ENCODE measurements at regions not wholly inside any gene's neighbourhood (a gene's known extent, or its start where the extent isn't known, plus 50 kb on each side); places are given as distances from the start of the nearest gene placed in this dataset.
"Not testable (repeated sequence)": the region's sequence is repeated elsewhere in the genome, so short reads cannot be mapped to it uniquely, and the experiment has no call there.

DNA sequence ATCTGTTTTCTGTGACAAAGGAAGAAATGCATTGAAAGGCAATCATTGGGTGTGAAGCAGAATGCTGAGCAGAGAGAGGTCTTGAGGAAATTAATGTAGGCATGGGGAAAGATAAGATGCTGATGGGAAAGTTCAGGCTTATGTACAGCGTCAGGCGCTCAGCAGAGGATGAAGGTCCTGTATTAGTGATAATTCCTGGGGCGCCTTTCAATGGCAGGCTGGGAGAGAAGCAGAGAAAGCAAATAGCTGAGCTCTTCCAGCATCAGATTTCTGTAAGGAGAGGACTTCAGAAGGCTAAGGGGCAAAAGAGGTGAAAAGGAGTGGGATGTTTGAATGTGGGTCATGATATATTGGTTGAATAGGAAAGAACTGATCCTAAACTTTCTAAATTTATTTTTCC is 129.8 kb downstream of the HNMT start:
- in situ Hi-C loops (cut with MboI; ENCODE audit: low pct_unique_long_range_greater_than_20kb, low sequenced_read_pairs, unreplicated experiment) = loop anchor here (10.0 kb wide), 1 partner anchor 149 kb away; no protein-coding TSS in a partner anchor
- DNase-seq (ENCODE audit: low spot score) = no peak
- TF ChIP-seq, protein P1, sequence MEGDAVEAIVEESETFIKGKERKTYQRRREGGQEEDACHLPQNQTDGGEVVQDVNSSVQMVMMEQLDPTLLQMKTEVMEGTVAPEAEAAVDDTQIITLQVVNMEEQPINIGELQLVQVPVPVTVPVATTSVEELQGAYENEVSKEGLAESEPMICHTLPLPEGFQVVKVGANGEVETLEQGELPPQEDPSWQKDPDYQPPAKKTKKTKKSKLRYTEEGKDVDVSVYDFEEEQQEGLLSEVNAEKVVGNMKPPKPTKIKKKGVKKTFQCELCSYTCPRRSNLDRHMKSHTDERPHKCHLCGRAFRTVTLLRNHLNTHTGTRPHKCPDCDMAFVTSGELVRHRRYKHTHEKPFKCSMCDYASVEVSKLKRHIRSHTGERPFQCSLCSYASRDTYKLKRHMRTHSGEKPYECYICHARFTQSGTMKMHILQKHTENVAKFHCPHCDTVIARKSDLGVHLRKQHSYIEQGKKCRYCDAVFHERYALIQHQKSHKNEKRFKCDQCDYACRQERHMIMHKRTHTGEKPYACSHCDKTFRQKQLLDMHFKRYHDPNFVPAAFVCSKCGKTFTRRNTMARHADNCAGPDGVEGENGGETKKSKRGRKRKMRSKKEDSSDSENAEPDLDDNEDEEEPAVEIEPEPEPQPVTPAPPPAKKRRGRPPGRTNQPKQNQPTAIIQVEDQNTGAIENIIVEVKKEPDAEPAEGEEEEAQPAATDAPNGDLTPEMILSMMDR (IDR thresholded peaks at IDR 0.05; ENCODE audit: extremely low read depth, insufficient read depth, missing control alignments) = no peak

DNA sequence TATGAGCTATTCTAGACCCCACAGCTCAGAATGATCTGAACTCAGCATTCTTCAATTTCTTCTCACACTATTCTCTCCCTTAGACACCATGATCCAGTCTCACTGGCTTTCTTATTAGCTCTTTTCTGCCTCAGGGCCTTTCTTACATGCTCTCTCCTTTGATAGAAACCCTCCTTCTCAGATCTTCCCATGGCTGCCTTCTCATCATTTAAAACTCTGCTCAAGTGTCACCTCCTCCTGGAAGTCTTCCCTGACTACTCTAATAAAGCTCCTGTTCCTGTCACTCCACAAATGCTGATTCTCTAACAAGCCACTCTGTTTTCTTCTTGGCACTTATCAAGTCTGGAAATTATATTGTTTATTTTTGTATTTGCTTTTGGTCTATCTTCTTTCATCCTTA is 131.1 kb downstream of the HNMT start:
- no peak for DNase-seq (ENCODE audit: low spot score)
- in situ Hi-C loops (cut with MboI; ENCODE audit: low pct_unique_long_range_greater_than_20kb, low sequenced_read_pairs, unreplicated experiment) = loop anchor here (10.0 kb wide), 1 partner anchor 151 kb away; no protein-coding TSS in a partner anchor

DNA sequence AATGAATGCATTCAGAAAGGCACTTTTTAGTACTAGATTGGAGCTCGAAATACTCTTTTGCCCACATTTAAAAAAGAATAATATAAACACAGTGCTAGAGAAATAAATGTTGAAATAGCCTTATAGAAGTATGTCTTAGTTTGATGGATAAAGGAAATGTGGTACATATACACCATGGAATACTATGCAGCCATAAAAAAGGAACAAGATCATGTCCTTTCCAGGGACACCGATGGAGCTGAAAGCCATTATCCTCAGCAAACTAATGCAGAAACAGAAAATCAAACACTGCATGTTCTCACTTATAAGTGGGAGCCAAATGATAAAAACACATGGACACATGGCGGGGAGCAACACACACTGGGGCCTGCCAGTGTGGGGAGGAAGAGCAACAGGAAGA is 135.0 kb downstream of the HNMT start:
- in situ Hi-C loops (cut with MboI; ENCODE audit: low pct_unique_long_range_greater_than_20kb, low sequenced_read_pairs, unreplicated experiment) = loop anchor here (10.0 kb wide), 1 partner anchor 154 kb away; no protein-coding TSS in a partner anchor
- not testable (repeated sequence) for DNase-seq (ENCODE audit: low spot score)

More for the DNA sequence above, 131.1 kb downstream of the HNMT start:
- TF ChIP-seq, protein P1 (IDR thresholded peaks at IDR 0.05; ENCODE audit: extremely low read depth, insufficient read depth, missing control alignments) = no peak

- in situ Hi-C loops (cut with MboI; ENCODE audit: low pct_unique_long_range_greater_than_20kb, low sequenced_read_pairs, unreplicated experiment) = no loop called here
- no peak for DNase-seq (ENCODE audit: low spot score)
- TF ChIP-seq, protein P1 (IDR thresholded peaks at IDR 0.05; ENCODE audit: extremely low read depth, insufficient read depth, missing control alignments) = no peak
Observed at GRCh38 chr2:138101718-138102117, 137.4 kb downstream of the HNMT start.

DNA sequence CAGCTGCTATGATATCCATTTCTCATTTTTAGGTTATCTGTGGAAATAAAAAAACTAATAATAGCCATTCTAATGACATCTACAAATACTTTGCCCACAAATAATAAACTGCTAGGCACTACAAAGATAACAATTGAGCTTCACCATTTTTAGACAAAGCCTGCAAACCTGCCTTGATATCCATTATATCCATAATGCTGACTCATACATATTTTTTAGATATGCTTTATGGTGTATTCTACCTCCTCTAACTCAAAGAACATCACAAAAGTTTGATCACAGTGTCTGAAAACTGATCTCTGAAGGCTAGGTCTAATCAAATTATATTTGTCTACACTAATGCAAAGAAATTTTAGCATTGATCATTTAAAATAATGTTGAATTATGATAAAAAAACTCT is 138.4 kb downstream of the HNMT start:
- in situ Hi-C loops (cut with MboI; ENCODE audit: low pct_unique_long_range_greater_than_20kb, low sequenced_read_pairs, unreplicated experiment) = no loop called here
- TF ChIP-seq, protein P1 (IDR thresholded peaks at IDR 0.05; ENCODE audit: extremely low read depth, insufficient read depth, missing control alignments) = no peak

DNA sequence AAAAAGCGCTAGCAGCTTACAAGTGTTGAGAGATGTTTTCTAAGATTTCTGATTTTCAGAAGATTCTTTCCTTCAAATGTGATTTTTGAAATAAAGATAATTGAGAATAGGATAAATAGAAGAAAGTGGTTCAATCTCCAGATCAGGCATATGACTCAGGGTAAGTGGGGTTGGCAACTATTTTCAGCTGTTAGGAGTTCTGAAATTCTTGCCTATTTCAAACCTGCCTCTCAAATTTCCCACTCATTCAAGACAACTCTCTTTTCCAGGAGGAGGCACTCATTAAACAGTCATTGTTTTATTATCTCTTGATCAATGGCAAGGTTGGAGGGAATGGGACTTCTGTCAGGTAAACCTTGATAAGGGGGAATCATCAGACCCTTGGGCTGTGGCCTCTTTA is 138.9 kb downstream of the HNMT start:
- in situ Hi-C loops (cut with MboI; ENCODE audit: low pct_unique_long_range_greater_than_20kb, low sequenced_read_pairs, unreplicated experiment) = no loop called here
- TF ChIP-seq, protein P1 (IDR thresholded peaks at IDR 0.05; ENCODE audit: extremely low read depth, insufficient read depth, missing control alignments) = no peak
- DNase-seq (ENCODE audit: low spot score) = no peak

More for the DNA sequence above, 138.4 kb downstream of the HNMT start:
- DNase-seq (ENCODE audit: low spot score) = no peak

DNA sequence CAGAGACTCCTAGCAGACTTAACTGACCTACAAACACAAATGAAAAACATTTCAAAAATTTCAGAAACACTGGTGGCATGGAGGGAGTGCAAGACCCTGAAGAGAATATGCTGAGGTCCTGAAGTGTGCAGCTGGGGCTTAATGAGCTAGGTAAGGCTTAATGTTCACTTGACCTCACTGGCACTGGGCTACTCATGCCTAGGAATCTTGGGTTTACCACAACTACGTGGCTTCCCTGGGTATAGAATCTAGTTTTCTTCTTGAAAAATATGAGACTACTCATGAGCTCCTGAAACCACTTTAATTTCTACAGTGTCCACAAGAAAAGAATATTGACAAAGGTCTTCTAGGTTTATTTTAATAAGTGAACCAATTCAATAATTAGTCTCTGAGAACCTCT is 139.8 kb downstream of the HNMT start:
- TF ChIP-seq, protein P1 (IDR thresholded peaks at IDR 0.05; ENCODE audit: extremely low read depth, insufficient read depth, missing control alignments) = no peak
- in situ Hi-C loops (cut with MboI; ENCODE audit: low pct_unique_long_range_greater_than_20kb, low sequenced_read_pairs, unreplicated experiment) = no loop called here
- DNase-seq (ENCODE audit: low spot score) = no peak
